GM10266 (cell line): ENCODE measurements at regions not wholly inside any gene's neighbourhood (a gene's known extent, or its start where the extent isn't known, plus 50 kb on each side); places are given as distances from the start of the nearest gene placed in this dataset.

ENCODE experiments used
- DNase-seq: peaks from one replicate; pipeline ENCODE4 v3.0.0; 2012; ENCODE audit errors: extremely low spot score
- CTCF ChIP-seq: IDR thresholded peaks from 2 replicates; pipeline ENCODE4 v1.5.1; 2012; ENCODE audit warnings: mild to moderate bottlenecking, low read depth; ENCODE audit not compliant: control insufficient read depth, insufficient read depth; ENCODE audit errors: missing control alignments

- TF ChIP-seq CTCF, result no peak
- DNase-seq, result no peak
Measured at GRCh38 chr2:8571792-8572499, 109.9 kb upstream of the ID2 start.

GRCh38 chr2:8572712-8573233 lies 109.1 kb upstream of the ID2 start:
- TF ChIP-seq CTCF, result no peak
- no peak for DNase-seq

GRCh38 chr2:8573234-8573941 lies 108.5 kb upstream of the ID2 start:
- TF ChIP-seq CTCF, result no peak
- DNase-seq, result no peak

- no peak for DNase-seq
- TF ChIP-seq CTCF, result no peak
Measured at GRCh38 chr2:8573942-8574195, 108.0 kb upstream of the ID2 start.

- no peak for TF ChIP-seq CTCF
- DNase-seq, result peak; percentile 57
Measured at GRCh38 chr2:8574196-8575037, 107.4 kb upstream of the ID2 start.

- DNase-seq, result no peak
- no peak for TF ChIP-seq CTCF
Measured at GRCh38 chr2:8575038-8575833, 106.6 kb upstream of the ID2 start.
